ENCODE measurements at regions not wholly inside any gene's neighbourhood (a gene's known extent, or its start where the extent isn't known, plus 50 kb on each side); places are given as distances from the start of the nearest gene placed in this dataset.

DNA sequence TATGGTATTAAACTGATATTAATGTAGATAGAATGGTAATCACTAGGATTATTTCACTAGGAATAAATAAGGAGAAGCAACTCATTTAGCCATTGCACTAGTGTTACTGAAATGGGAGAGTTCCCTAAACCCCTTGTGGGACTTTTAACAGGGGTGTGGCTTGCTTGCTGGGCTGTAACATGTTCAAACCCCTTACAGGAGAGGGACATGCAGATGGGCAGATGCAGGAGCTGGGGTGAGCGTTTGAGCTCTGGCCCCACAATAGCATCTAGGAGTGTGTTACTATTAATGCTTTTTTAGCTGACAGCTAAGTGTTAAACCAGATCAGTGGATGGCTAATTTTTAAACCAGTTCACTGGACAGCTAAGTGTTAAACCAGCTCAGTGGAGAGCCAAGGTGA, 89.3 kb upstream of the ST8SIA4 start (continued):
- TF ChIP-seq KDM5A (IDR thresholded peaks at IDR 0.05; ENCODE audit: low read length) (no peak), CEBPB (IDR thresholded peaks at IDR 0.05; ENCODE audit: low read depth, low read length) (no peak), SRF (IDR thresholded peaks at IDR 0.05; ENCODE audit: low read depth, low read length) (no peak)
- TF ChIP-seq, protein P1, sequence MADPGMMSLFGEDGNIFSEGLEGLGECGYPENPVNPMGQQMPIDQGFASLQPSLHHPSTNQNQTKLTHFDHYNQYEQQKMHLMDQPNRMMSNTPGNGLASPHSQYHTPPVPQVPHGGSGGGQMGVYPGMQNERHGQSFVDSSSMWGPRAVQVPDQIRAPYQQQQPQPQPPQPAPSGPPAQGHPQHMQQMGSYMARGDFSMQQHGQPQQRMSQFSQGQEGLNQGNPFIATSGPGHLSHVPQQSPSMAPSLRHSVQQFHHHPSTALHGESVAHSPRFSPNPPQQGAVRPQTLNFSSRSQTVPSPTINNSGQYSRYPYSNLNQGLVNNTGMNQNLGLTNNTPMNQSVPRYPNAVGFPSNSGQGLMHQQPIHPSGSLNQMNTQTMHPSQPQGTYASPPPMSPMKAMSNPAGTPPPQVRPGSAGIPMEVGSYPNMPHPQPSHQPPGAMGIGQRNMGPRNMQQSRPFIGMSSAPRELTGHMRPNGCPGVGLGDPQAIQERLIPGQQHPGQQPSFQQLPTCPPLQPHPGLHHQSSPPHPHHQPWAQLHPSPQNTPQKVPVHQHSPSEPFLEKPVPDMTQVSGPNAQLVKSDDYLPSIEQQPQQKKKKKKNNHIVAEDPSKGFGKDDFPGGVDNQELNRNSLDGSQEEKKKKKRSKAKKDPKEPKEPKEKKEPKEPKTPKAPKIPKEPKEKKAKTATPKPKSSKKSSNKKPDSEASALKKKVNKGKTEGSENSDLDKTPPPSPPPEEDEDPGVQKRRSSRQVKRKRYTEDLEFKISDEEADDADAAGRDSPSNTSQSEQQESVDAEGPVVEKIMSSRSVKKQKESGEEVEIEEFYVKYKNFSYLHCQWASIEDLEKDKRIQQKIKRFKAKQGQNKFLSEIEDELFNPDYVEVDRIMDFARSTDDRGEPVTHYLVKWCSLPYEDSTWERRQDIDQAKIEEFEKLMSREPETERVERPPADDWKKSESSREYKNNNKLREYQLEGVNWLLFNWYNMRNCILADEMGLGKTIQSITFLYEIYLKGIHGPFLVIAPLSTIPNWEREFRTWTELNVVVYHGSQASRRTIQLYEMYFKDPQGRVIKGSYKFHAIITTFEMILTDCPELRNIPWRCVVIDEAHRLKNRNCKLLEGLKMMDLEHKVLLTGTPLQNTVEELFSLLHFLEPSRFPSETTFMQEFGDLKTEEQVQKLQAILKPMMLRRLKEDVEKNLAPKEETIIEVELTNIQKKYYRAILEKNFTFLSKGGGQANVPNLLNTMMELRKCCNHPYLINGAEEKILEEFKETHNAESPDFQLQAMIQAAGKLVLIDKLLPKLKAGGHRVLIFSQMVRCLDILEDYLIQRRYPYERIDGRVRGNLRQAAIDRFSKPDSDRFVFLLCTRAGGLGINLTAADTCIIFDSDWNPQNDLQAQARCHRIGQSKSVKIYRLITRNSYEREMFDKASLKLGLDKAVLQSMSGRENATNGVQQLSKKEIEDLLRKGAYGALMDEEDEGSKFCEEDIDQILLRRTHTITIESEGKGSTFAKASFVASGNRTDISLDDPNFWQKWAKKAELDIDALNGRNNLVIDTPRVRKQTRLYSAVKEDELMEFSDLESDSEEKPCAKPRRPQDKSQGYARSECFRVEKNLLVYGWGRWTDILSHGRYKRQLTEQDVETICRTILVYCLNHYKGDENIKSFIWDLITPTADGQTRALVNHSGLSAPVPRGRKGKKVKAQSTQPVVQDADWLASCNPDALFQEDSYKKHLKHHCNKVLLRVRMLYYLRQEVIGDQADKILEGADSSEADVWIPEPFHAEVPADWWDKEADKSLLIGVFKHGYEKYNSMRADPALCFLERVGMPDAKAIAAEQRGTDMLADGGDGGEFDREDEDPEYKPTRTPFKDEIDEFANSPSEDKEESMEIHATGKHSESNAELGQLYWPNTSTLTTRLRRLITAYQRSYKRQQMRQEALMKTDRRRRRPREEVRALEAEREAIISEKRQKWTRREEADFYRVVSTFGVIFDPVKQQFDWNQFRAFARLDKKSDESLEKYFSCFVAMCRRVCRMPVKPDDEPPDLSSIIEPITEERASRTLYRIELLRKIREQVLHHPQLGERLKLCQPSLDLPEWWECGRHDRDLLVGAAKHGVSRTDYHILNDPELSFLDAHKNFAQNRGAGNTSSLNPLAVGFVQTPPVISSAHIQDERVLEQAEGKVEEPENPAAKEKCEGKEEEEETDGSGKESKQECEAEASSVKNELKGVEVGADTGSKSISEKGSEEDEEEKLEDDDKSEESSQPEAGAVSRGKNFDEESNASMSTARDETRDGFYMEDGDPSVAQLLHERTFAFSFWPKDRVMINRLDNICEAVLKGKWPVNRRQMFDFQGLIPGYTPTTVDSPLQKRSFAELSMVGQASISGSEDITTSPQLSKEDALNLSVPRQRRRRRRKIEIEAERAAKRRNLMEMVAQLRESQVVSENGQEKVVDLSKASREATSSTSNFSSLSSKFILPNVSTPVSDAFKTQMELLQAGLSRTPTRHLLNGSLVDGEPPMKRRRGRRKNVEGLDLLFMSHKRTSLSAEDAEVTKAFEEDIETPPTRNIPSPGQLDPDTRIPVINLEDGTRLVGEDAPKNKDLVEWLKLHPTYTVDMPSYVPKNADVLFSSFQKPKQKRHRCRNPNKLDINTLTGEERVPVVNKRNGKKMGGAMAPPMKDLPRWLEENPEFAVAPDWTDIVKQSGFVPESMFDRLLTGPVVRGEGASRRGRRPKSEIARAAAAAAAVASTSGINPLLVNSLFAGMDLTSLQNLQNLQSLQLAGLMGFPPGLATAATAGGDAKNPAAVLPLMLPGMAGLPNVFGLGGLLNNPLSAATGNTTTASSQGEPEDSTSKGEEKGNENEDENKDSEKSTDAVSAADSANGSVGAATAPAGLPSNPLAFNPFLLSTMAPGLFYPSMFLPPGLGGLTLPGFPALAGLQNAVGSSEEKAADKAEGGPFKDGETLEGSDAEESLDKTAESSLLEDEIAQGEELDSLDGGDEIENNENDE (IDR thresholded peaks at IDR 0.05; ENCODE audit: insufficient replicate concordance, low read length) = no peak

Data from H1 (cell line).